Esophagus muscularis mucosa (tissue), 4 donors: ENCODE measurements at regions not wholly inside any gene's neighbourhood (a gene's known extent, or its start where the extent isn't known, plus 50 kb on each side); places are given as distances from the start of the nearest gene placed in this dataset.

ENCODE experiments used
- DNase-seq: peaks from one replicate; pipeline ENCODE4 v3.0.0-alpha.2; 2017; ENCODE audit errors: extremely low spot score
- H3K27ac ChIP-seq, 4 donors: fragments of 200-600 bp; sonication (generic); replicated peaks in 1 of 4; 1 replicate in 3 of 4; 2 replicates in 1 of 4; pipeline ENCODE4 v1.5.1; 2016 to 2019; ENCODE audit warnings: mild to moderate bottlenecking in 1 of 4
- H3K27me3 ChIP-seq, 4 donors: fragments of 200-600 bp; sonication (generic); one replicate each; pipeline versions ENCODE4 v1.5.1 to v1.6.0; 2016 to 2019
- H3K36me3 ChIP-seq, 4 donors: fragments of 200-600 bp; sonication (generic); one replicate each; pipeline ENCODE4 v1.5.1; 2016 to 2019
- H3K4me1 ChIP-seq, 4 donors: fragments of 200-600 bp; sonication (generic); one replicate each; pipeline ENCODE4 v1.5.1; 2016 to 2019
- H3K4me3 ChIP-seq, 4 donors: fragments of 200-600 bp; sonication (generic); 1 replicate in 2 of 4; 2 replicates in 2 of 4; pipeline ENCODE4 v1.5.1; 2016 to 2019; ENCODE audit warnings: mild to moderate bottlenecking in 4 of 4, moderate library complexity in 1 of 4
- H3K9me3 ChIP-seq, 4 donors: fragments of 200-600 bp; sonication (generic); 1 replicate in 3 of 4; 2 replicates in 1 of 4; pipeline ENCODE4 v1.5.1; 2016 to 2019
- EP300 ChIP-seq: sonication (generic); formaldehyde crosslinking; IDR thresholded peaks from one replicate; pipeline ENCODE4 v1.6.1; 2017; ENCODE audit warnings: antibody characterized with exemption
- POLR2A ChIP-seq: fragments of 450-650 bp; IDR thresholded peaks from one replicate; pipeline ENCODE4 v1.6.1; 2017; ENCODE audit warnings: antibody characterized with exemption, moderate library complexity, mild to moderate bottlenecking, low read depth
- POLR2AphosphoS5 ChIP-seq, 2 donors: sonication (generic); formaldehyde crosslinking; IDR thresholded peaks; one replicate each; pipeline ENCODE4 v1.6.1; 2017; ENCODE audit warnings: antibody characterized with exemption in 2 of 2
- WGBS: methylation state at CpG from one replicate; pipeline ENCODE4 v1.1.5; 2018; 5-methylcytosine and 5-hydroxymethylcytosine counted together
- intact Hi-C: fragments of 100-400 bp; cut with DNase I; formaldehyde crosslinking; loops from one replicate; pipeline ENCODE4 v1.15.1; 2023
- TF ChIP-seq, protein P1 (sequence below), 3 experiments: fragments of 200-600 bp in 2 of 3; fragments of 450-650 bp in 1 of 3; sonication (generic) in 2 of 3; IDR thresholded peaks; one replicate each; pipeline ENCODE4 v1.5.1; 2017 to 2019; ENCODE audit warnings: antibody characterized with exemption in 3 of 3, mild to moderate bottlenecking in 2 of 3, moderate library complexity in 1 of 3

- WGBS, result 100% methylated on average over 1 of the region's 1 CpG
- Histone ChIP-seq H3K4me1 (no peaks in the 10 kb centered on the region), H3K27me3 (no peaks in the 10 kb centered on the region), H3K9me3 (no peaks in the 10 kb centered on the region), H3K4me3 (no peak overlapping the region), H3K27ac (no peak overlapping the region), H3K36me3 (no peaks in the 10 kb centered on the region)
- intact Hi-C loops, result no loop called here
- no peak for DNase-seq
- no peak for TF ChIP-seq EP300
- no peak for TF ChIP-seq POLR2AphosphoS5 (IDR thresholded peaks at IDR 0.05)
- TF ChIP-seq, protein P1, sequence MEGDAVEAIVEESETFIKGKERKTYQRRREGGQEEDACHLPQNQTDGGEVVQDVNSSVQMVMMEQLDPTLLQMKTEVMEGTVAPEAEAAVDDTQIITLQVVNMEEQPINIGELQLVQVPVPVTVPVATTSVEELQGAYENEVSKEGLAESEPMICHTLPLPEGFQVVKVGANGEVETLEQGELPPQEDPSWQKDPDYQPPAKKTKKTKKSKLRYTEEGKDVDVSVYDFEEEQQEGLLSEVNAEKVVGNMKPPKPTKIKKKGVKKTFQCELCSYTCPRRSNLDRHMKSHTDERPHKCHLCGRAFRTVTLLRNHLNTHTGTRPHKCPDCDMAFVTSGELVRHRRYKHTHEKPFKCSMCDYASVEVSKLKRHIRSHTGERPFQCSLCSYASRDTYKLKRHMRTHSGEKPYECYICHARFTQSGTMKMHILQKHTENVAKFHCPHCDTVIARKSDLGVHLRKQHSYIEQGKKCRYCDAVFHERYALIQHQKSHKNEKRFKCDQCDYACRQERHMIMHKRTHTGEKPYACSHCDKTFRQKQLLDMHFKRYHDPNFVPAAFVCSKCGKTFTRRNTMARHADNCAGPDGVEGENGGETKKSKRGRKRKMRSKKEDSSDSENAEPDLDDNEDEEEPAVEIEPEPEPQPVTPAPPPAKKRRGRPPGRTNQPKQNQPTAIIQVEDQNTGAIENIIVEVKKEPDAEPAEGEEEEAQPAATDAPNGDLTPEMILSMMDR (IDR thresholded peaks at IDR 0.05), result no peak
- no peak for TF ChIP-seq POLR2A
Measured at GRCh38 chr2:19272941-19273470, 85.4 kb downstream of the OSR1 start.

GRCh38 chr2:19272039-19272438 lies 86.4 kb downstream of the OSR1 start:
- DNase-seq, result no peak
- Histone ChIP-seq H3K36me3 (no peaks in the 10 kb centered on the region), H3K9me3 (no peaks in the 10 kb centered on the region), H3K4me3 (no peak overlapping the region), H3K27ac (no peak overlapping the region), H3K27me3 (no peaks in the 10 kb centered on the region), H3K4me1 (no peaks in the 10 kb centered on the region)
- TF ChIP-seq, protein P1 (IDR thresholded peaks at IDR 0.05), result no peak
- TF ChIP-seq POLR2AphosphoS5 (IDR thresholded peaks at IDR 0.05) (no peak), EP300 (no peak), POLR2A (no peak)
- intact Hi-C loops, result no loop called here
- 90% methylated on average over 4 of the region's 4 CpGs for WGBS

DNA sequence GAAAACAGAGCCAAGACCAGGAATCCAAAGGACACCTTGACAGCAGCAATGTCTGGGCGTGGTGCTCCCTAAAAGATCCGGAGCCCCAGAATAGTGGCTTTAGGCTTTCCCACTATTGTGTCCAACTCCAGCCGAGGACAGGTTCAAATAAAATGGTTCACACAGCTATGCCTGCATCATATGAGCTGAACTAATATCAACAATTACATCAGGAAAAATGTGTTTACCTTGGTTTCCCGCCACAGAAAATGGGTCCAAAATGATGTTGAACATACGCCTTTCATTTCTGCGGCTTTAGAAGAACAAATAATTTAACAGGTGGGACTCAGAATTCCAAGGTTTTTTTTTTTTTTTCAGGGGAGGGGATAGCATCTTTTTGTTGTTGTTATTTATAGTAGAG lies 93.6 kb downstream of the OSR1 start:
- H3K27ac ChIP-seq, result no peak overlapping the region
- H3K4me3 ChIP-seq, result no peak overlapping the region
- TF ChIP-seq POLR2A (no peak), POLR2AphosphoS5 (IDR thresholded peaks at IDR 0.05) (no peak)
- TF ChIP-seq, protein P1 (IDR thresholded peaks at IDR 0.05), result no peak
- intact Hi-C loops, result no loop called here
- H3K27me3 ChIP-seq, result no peaks in the 10 kb centered on the region
- H3K9me3 ChIP-seq, result no peaks in the 10 kb centered on the region
- WGBS, result 78% methylated on average over 6 of the region's 6 CpGs
- no peaks in the 10 kb centered on the region for H3K4me1 ChIP-seq
- H3K36me3 ChIP-seq, result no peaks in the 10 kb centered on the region
- DNase-seq, result no peak

GRCh38 chr2:19262150-19262549 lies 96.3 kb downstream of the OSR1 start:
- DNase-seq, result no peak
- intact Hi-C loops, result no loop called here
- Histone ChIP-seq H3K9me3 (no peaks in the 10 kb centered on the region), H3K36me3 (no peaks in the 10 kb centered on the region), H3K27ac (no peak overlapping the region), H3K27me3 (no peaks in the 10 kb centered on the region), H3K4me1 (no peaks in the 10 kb centered on the region), H3K4me3 (no peak overlapping the region)
- WGBS, result 100% methylated on average over 1 of the region's 7 CpGs
- TF ChIP-seq, protein P1 (IDR thresholded peaks at IDR 0.05), result no peak
- no peak for TF ChIP-seq POLR2A
- TF ChIP-seq POLR2AphosphoS5 (IDR thresholded peaks at IDR 0.05), result no peak

DNA sequence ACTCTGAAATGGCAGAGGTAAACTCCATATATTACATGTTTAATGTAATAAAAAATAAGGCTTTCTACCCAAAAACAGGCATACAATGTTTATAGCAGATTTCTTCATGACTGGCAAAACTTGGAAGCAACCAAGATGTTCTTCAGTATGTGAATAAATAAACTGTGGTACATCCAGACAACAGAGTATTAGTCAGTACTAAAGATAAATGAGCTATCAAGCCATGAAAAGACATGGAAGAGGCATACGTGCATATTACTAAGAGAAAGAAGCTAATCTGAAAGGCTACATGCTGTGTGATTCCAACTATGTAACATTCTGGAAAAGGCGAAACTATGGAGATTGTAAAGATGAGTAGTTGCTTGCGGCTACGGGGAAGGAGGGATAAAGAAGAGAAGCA lies 97.4 kb downstream of the OSR1 start:
- intact Hi-C loops, result no loop called here
- no peak for DNase-seq
- Histone ChIP-seq H3K4me3 (no peak overlapping the region), H3K27me3 (no peaks in the 10 kb centered on the region), H3K27ac (no peak overlapping the region), H3K4me1 (no peaks in the 10 kb centered on the region), H3K9me3 (no peaks in the 10 kb centered on the region), H3K36me3 (no peaks in the 10 kb centered on the region)
- TF ChIP-seq, protein P1 (IDR thresholded peaks at IDR 0.05), result no peak
- WGBS, result 89% methylated on average over 4 of the region's 4 CpGs
